IPS-15b (cell line): ENCODE measurements at regions not wholly inside any gene's neighbourhood (a gene's known extent, or its start where the extent isn't known, plus 50 kb on each side); places are given as distances from the start of the nearest gene placed in this dataset.

Source experiments
- H3K27me3 ChIP-seq: one replicate; pipeline ENCODE4 v1.6.1; 2013; ENCODE audit warnings: low read length; ENCODE audit not compliant: control insufficient read depth, insufficient read depth
- H3K36me3 ChIP-seq: one replicate; pipeline ENCODE4 v1.6.1; 2013; ENCODE audit warnings: low read length; ENCODE audit not compliant: control insufficient read depth, insufficient read depth
- H3K4me1 ChIP-seq: one replicate; pipeline ENCODE4 v1.6.1; 2013; ENCODE audit warnings: mild to moderate bottlenecking, low read length; ENCODE audit not compliant: control insufficient read depth, insufficient read depth
- H3K4me3 ChIP-seq: one replicate; pipeline ENCODE4 v1.5.1; 2013; ENCODE audit warnings: low read depth, low read length
- H3K9ac ChIP-seq: one replicate; pipeline ENCODE4 v1.6.1; 2013; ENCODE audit warnings: low read depth, mild to moderate bottlenecking, low read length
- H3K9me3 ChIP-seq: one replicate; pipeline ENCODE4 v1.6.1; 2013; ENCODE audit warnings: mild to moderate bottlenecking, low read length; ENCODE audit not compliant: control insufficient read depth, insufficient read depth

- Histone ChIP-seq H3K36me3 (no peaks in the 10 kb centered on the region), H3K27me3 (no peaks in the 10 kb centered on the region), H3K9me3 (no peaks in the 10 kb centered on the region), H3K4me3 (no peak overlapping the region), H3K9ac (no peak overlapping the region), H3K4me1 (no peaks in the 10 kb centered on the region)
Measured at GRCh38 chr6:67606906-67607828, 1027.9 kb upstream of the ADGRB3 start.

- no peak overlapping the region for H3K4me3 ChIP-seq
- H3K27me3 ChIP-seq, result no peaks in the 10 kb centered on the region
- no peaks in the 10 kb centered on the region for H3K4me1 ChIP-seq
- no peaks in the 10 kb centered on the region for H3K36me3 ChIP-seq
- H3K9ac ChIP-seq, result no peak overlapping the region
- H3K9me3 ChIP-seq, result no peaks in the 10 kb centered on the region
Measured at GRCh38 chr6:67594366-67594765, 1040.7 kb upstream of the ADGRB3 start.

GRCh38 chr6:67593247-67593646, 1041.8 kb upstream of the ADGRB3 start:
- Histone ChIP-seq H3K27me3 (no peaks in the 10 kb centered on the region), H3K9ac (no peak overlapping the region), H3K4me3 (no peak overlapping the region), H3K9me3 (no peaks in the 10 kb centered on the region), H3K4me1 (no peaks in the 10 kb centered on the region), H3K36me3 (no peaks in the 10 kb centered on the region)

GRCh38 chr6:67591910-67592309, 1043.2 kb upstream of the ADGRB3 start:
- Histone ChIP-seq H3K4me1 (no peaks in the 10 kb centered on the region), H3K9me3 (no peaks in the 10 kb centered on the region), H3K27me3 (no peaks in the 10 kb centered on the region), H3K36me3 (no peaks in the 10 kb centered on the region), H3K9ac (no peak overlapping the region), H3K4me3 (no peak overlapping the region)

- H3K9me3 ChIP-seq, result no peaks in the 10 kb centered on the region
- H3K27me3 ChIP-seq, result no peaks in the 10 kb centered on the region
- no peaks in the 10 kb centered on the region for H3K36me3 ChIP-seq
- H3K4me1 ChIP-seq, result no peaks in the 10 kb centered on the region
- H3K9ac ChIP-seq, result no peak overlapping the region
- no peak overlapping the region for H3K4me3 ChIP-seq
Measured at GRCh38 chr6:67567842-67568241, 1067.2 kb upstream of the ADGRB3 start.

GRCh38 chr6:67563671-67564070, 1071.4 kb upstream of the ADGRB3 start:
- no peaks in the 10 kb centered on the region for H3K36me3 ChIP-seq
- no peaks in the 10 kb centered on the region for H3K4me1 ChIP-seq
- no peaks in the 10 kb centered on the region for H3K27me3 ChIP-seq
- no peak overlapping the region for H3K9ac ChIP-seq
- H3K9me3 ChIP-seq, result no peaks in the 10 kb centered on the region
- H3K4me3 ChIP-seq, result no peak overlapping the region

GRCh38 chr6:67560068-67560467, 1075.0 kb upstream of the ADGRB3 start:
- Histone ChIP-seq H3K4me3 (no peak overlapping the region), H3K9ac (no peak overlapping the region), H3K9me3 (no peaks in the 10 kb centered on the region), H3K4me1 (no peaks in the 10 kb centered on the region), H3K27me3 (no peaks in the 10 kb centered on the region), H3K36me3 (no peaks in the 10 kb centered on the region)

- no peaks in the 10 kb centered on the region for H3K4me1 ChIP-seq
- H3K36me3 ChIP-seq, result no peaks in the 10 kb centered on the region
- no peak overlapping the region for H3K4me3 ChIP-seq
- H3K9me3 ChIP-seq, result no peaks in the 10 kb centered on the region
- H3K27me3 ChIP-seq, result no peaks in the 10 kb centered on the region
- no peak overlapping the region for H3K9ac ChIP-seq
Measured at GRCh38 chr6:67558985-67559384, 1076.1 kb upstream of the ADGRB3 start.

GRCh38 chr6:67544851-67545452, 1090.1 kb upstream of the ADGRB3 start:
- no peak overlapping the region for H3K4me3 ChIP-seq
- H3K9me3 ChIP-seq, result peaks cover 8% of the 10 kb centered on the region
- H3K27me3 ChIP-seq, result no peaks in the 10 kb centered on the region
- no peak overlapping the region for H3K9ac ChIP-seq
- no peaks in the 10 kb centered on the region for H3K4me1 ChIP-seq
- H3K36me3 ChIP-seq, result no peaks in the 10 kb centered on the region

- Histone ChIP-seq H3K4me3 (no peak overlapping the region), H3K9ac (no peak overlapping the region), H3K27me3 (no peaks in the 10 kb centered on the region), H3K4me1 (no peaks in the 10 kb centered on the region), H3K9me3 (peaks cover 8% of the 10 kb centered on the region), H3K36me3 (no peaks in the 10 kb centered on the region)
Measured at GRCh38 chr6:67541586-67541985, 1093.5 kb upstream of the ADGRB3 start.

GRCh38 chr6:67538032-67538431, 1097.0 kb upstream of the ADGRB3 start:
- Histone ChIP-seq H3K9ac (no peak overlapping the region), H3K9me3 (no peaks in the 10 kb centered on the region), H3K4me3 (no peak overlapping the region), H3K4me1 (no peaks in the 10 kb centered on the region), H3K36me3 (no peaks in the 10 kb centered on the region), H3K27me3 (no peaks in the 10 kb centered on the region)

- no peaks in the 10 kb centered on the region for H3K36me3 ChIP-seq
- H3K27me3 ChIP-seq, result no peaks in the 10 kb centered on the region
Measured at GRCh38 chr6:67535946-67536345, 1099.1 kb upstream of the ADGRB3 start.

More at GRCh38 chr6:67535946-67536345, 1099.1 kb upstream of the ADGRB3 start:
- Histone ChIP-seq H3K4me1 (no peaks in the 10 kb centered on the region), H3K9ac (no peak overlapping the region), H3K9me3 (no peaks in the 10 kb centered on the region), H3K4me3 (no peak overlapping the region)
